GM18505 (cell line): ENCODE measurements at regions not wholly inside any gene's neighbourhood (a gene's known extent, or its start where the extent isn't known, plus 50 kb on each side); places are given as distances from the start of the nearest gene placed in this dataset.
"Not testable (repeated sequence)": the region's sequence is repeated elsewhere in the genome, so short reads cannot be mapped to it uniquely, and the experiment has no call there.

Experiments
- ATAC-seq: cut with Tn5 transposase; IDR thresholded peaks from one replicate; pipeline ENCODE4 v1.9.1; 2021; ENCODE audit not compliant: unreplicated experiment
- POLR2A ChIP-seq: IDR thresholded peaks from 4 replicates; pipeline ENCODE4 v1.6.1; 2011; ENCODE audit warnings: borderline replicate concordance; ENCODE audit not compliant: insufficient read depth, insufficient read length; ENCODE audit errors: extremely low read depth

DNA sequence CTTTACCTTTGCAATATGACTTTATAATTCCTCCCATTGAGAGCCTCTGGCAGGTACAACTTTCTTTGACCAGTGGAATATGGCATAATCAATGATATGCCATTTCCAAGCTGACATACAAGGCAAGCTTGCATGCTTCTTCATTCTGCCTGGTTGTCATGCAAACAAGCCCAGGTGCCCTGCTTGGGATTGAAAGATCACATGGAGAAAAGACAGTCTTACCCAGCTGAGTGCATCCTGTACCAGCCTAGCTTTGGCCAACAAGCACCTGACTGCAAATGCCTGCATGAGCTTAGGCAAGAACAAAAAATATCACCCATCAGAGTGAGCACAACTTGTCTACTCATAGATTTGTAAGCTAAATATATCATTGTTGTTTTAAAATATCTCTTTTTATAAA is 82.9 kb upstream of the KCND2 start:
- TF ChIP-seq POLR2A = no peak
- no peak for ATAC-seq

DNA sequence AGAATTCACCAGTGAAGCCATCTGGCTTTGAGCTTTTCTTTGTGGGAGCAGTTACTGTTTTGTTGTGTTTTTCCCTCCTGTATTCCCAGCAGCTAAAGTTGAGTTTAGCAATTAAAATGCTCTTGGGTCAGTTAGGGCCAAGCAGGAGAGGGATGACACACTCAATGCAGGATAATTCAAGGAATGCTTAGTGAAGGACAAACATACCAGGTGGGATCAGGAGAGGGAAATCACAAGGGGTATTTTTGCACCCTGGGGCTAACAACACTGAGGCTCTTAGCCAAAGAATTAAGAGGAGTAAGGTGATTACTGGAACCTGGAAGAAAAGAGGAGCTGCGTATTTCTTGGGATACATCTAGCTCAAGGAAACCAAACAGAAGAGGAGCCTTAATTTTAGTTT is 82.4 kb upstream of the KCND2 start:
- TF ChIP-seq POLR2A = no peak
- no peak for ATAC-seq

DNA sequence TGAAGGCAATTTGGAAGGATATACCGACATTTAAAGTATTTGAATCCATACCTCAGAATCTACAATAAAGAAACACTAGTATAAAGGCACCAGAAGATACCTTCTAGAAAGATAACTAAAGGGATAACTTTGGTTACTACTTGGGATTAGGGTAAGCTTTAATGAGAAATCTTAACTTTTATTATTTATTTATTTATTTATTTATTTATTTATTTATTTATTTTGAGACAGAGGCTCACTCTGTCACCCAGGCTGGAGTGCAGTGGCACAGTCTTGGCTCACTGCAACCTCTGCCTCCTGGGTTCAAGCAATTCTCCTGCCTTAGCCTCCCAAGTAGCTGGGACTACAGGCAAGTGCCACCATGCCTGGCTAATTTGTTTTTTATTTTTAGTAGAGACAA is 81.6 kb upstream of the KCND2 start:
- not testable (repeated sequence) for ATAC-seq

DNA sequence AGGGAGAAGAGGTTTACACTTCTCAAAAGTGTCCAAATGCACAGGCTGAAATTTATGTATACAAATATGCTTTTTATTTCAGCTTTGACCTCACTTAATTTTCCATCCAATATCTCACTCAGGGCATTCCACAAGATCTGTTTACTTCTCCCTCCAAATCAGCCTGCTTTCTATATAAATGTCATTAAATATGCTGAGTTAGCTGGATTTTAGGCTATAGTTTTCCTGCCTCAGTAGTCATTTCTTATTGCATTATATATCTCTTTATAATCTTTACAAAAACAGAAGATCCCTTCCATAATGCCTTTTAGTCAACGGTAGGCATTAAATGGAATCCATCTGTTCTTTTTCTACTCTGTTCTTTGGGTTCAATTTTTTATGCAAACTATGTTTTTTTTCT is 71.7 kb upstream of the KCND2 start:
- ATAC-seq = no peak
- TF ChIP-seq POLR2A = no peak

DNA sequence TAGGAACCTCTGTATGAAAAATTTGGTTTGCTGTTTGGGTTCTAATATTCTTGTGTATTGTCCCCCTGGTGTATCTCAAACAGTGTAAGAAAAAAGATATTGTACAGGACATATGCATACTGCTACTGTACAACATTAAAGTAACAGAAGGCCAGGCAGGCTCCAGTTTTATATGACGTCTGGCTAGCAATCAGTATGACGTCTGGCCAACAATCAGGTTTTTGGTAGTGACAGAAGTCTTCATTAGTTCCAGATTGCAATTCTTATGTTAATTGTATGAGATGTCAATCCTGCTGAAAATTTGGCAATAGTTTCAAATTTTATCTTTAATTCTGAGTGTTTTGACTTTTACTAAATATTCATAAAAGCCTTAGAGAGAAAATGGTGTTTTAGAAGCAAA is 67.9 kb upstream of the KCND2 start:
- TF ChIP-seq POLR2A = no peak
- ATAC-seq = no peak

DNA sequence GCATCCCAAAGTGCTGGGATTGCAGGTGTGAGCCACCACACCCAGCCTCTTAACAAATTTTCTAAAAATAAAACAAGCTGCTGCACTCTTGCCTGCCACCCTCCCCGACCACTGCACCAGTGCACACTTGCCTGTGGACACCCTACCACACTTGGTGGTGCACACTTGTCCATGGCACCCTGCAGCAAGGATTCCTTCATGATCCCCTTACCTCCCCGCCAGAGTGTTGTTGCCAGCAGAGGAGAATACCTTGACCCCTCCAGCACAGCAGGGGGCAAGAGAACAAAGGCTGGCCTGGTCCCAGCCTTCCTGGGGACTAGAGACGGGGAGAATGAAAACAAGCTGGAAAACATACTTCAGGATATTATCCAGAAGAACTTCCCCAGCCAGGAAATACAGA is 65.9 kb upstream of the KCND2 start:
- ATAC-seq = no peak
- TF ChIP-seq POLR2A = no peak

DNA sequence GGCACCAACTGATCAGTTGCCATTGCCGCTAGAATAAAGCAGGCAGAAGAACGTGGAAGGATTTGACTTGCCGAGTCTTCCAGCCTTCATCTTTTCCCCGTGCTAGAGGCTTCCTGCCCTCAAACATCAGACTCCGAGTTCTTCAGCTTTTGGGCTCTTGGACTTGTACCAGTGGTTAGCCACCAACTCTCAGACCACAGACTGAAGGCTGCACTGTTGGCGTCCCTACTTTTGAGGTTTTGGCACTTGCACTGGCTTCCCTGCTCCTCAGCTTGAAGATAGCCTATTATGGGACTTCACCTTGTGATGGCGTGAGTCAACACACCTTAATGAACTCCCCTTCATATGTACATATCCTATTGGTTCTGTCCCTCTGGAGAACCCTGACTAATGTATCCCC is 57.3 kb upstream of the KCND2 start:
- no peak for TF ChIP-seq POLR2A
- ATAC-seq = no peak

DNA sequence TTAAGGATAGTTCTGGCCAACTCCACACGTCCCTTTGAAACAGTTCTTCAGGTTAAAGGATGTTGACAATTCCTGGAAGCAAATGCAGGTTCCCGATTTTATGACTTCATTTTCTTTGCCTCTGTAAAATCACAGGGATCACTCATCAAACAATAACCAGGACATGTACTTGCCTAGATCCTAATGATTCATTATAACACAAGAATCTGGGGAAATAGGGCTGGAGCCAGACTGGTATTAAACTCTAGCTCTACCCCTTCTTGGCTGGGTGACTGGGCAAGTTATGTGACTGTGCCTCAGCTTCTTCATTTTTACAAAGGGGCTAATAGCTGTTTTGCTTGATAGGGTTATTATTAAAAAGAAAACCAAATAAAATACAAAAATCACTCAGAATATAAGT is 56.0 kb upstream of the KCND2 start:
- no peak for ATAC-seq
- no peak for TF ChIP-seq POLR2A

DNA sequence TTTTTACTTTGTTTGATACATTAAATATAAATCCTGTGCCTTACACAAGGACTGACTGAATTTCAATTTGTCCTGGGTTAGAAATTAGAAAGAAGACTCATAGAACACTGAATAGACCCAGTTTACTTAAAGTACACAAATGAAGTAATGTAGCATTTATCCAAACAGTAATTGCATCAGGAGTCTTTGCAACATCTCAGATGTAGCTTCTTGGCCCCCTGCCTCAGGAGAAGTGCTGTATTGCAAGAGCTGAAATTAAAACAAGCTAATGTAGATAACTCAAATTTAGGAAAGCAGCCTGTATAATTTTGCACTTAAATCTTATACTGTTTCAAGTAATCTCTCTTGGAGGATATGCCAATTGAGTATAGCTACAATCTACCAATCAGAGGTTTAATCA is 54.3 kb upstream of the KCND2 start:
- no peak for ATAC-seq

DNA sequence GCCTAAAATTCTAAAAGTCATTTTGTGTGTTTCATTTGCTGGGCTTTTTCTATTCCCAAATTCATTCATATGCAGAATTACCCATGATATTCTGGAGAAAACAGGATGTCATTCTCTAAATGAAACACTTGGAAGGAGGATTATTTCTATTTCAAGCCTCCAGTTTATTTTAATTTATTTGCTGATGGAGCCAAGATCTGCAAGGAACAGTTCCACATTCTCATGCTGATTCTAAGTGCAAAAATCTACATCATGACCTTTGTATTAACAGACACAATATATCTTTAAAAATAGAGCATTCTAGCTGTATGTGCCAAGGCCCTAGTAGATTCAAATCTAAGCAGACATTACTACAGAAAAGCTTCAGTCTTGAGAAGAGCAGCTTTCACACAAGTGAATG is 51.3 kb upstream of the KCND2 start:
- no peak for TF ChIP-seq POLR2A
- ATAC-seq = no peak

More for the DNA sequence above, 54.3 kb upstream of the KCND2 start:
- no peak for TF ChIP-seq POLR2A
